22Rv1 (cell line): ENCODE measurements at regions not wholly inside any gene's neighbourhood (a gene's known extent, or its start where the extent isn't known, plus 50 kb on each side); places are given as distances from the start of the nearest gene placed in this dataset.
A peak's percentile ranks its signal among the peaks of the same experiment; 100 is the strongest.
"Not testable (repeated sequence)": the region's sequence is repeated elsewhere in the genome, so short reads cannot be mapped to it uniquely, and the experiment has no call there.

Source experiments
- H3K27ac ChIP-seq: fragments of 450-650 bp; 2 replicates; pipeline ENCODE4 v1.5.1; 2017
- ZFX ChIP-seq: fragments of 450-650 bp; IDR thresholded peaks from 2 replicates; pipeline ENCODE4 v1.6.1; 2017; ENCODE audit warnings: antibody characterized with exemption, borderline replicate concordance
- TF ChIP-seq, protein P1 (sequence below): fragments of 450-650 bp; IDR thresholded peaks from 2 replicates; pipeline ENCODE4 v1.5.1; 2017; ENCODE audit warnings: mild to moderate bottlenecking

DNA sequence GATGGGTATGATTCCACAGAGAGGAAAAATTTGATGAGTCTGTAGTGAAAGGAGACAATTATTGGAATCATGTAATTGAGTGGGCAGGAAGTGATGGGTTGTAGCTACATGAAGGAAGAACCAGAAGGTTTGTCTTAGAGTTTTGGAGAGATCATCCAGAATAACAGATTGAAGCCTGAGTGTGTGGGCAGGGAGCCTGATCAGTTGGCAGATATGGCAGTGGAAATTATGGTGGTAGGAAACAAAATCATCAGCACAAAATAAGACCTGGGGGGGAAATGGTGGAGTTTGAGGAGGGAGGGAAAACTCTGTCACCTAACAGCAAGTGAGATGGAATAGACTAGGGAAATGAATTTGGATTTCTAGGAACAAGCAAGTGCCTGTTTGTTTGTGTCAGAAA is 606.6 kb upstream of the MAP3K7 start:
- TF ChIP-seq ZFX: no peak
- TF ChIP-seq, protein P1, sequence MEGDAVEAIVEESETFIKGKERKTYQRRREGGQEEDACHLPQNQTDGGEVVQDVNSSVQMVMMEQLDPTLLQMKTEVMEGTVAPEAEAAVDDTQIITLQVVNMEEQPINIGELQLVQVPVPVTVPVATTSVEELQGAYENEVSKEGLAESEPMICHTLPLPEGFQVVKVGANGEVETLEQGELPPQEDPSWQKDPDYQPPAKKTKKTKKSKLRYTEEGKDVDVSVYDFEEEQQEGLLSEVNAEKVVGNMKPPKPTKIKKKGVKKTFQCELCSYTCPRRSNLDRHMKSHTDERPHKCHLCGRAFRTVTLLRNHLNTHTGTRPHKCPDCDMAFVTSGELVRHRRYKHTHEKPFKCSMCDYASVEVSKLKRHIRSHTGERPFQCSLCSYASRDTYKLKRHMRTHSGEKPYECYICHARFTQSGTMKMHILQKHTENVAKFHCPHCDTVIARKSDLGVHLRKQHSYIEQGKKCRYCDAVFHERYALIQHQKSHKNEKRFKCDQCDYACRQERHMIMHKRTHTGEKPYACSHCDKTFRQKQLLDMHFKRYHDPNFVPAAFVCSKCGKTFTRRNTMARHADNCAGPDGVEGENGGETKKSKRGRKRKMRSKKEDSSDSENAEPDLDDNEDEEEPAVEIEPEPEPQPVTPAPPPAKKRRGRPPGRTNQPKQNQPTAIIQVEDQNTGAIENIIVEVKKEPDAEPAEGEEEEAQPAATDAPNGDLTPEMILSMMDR: no peak

GRCh38 chr6:91190041-91190440 is 603.2 kb upstream of the MAP3K7 start:
- not testable (repeated sequence) for H3K27ac ChIP-seq

More for the DNA sequence above, 606.6 kb upstream of the MAP3K7 start:
- H3K27ac ChIP-seq: no peak overlapping the region

- no peak for TF ChIP-seq ZFX
- TF ChIP-seq, protein P1: no peak
- no peak overlapping the region for H3K27ac ChIP-seq
Observed at GRCh38 chr6:91185072-91185471, 598.2 kb upstream of the MAP3K7 start.

DNA sequence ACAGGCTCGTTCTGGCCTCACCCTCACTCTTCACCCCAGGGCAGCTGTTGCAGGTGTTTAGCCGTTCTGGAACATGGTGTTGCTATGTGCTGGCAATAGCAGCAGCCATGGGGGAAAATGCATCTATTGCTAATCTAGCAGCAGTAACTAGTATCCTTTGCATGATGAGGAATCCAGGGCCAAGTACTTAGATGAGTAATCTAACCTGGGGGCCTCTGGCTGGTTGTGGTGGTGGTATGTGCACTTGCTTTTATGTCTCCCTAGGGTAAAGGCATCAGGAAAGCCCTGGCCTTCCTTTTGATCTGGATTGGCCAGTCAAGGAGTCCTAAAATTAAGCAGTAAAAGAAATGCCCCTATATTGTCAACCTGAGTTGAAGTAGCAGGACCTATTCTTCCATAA is 594.5 kb upstream of the MAP3K7 start:
- no peak for TF ChIP-seq ZFX
- TF ChIP-seq, protein P1: no peak
- no peak overlapping the region for H3K27ac ChIP-seq

GRCh38 chr6:91173651-91174050 is 586.8 kb upstream of the MAP3K7 start:
- no peak for TF ChIP-seq ZFX
- TF ChIP-seq, protein P1: no peak
- H3K27ac ChIP-seq: no peak overlapping the region

DNA sequence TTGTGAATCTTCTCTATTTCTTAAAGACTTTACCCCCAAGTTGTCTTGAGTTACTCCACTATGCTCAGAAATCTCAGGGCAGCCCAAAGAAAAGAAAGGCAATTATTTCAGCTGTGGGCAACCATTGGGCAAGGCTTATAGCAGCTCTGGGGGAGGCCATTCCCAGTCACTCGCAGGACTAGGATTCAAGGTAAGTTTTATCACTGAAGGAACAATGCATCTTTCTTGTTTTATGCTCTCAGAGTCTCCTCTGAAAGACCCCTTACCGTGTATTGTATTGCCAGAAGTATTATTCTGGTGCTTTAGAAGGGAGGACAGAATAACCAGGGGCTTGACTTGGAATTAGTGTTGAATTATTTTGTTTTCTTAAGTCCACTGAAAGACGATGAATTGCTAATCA is 586.3 kb upstream of the MAP3K7 start:
- TF ChIP-seq, protein P1: no peak
- TF ChIP-seq ZFX: no peak
- H3K27ac ChIP-seq: no peak overlapping the region

GRCh38 chr6:91171754-91172462 is 585.0 kb upstream of the MAP3K7 start:
- TF ChIP-seq, protein P1: no peak
- no peak for TF ChIP-seq ZFX
- no peak overlapping the region for H3K27ac ChIP-seq

- H3K27ac ChIP-seq: no peak overlapping the region
- TF ChIP-seq, protein P1: peak; percentile 37; the same call in 1 of the 2 replicates
- no peak for TF ChIP-seq ZFX
Observed at GRCh38 chr6:91167846-91168245, 581.0 kb upstream of the MAP3K7 start.
